ENCODE measurements at regions not wholly inside any gene's neighbourhood (a gene's known extent, or its start where the extent isn't known, plus 50 kb on each side); places are given as distances from the start of the nearest gene placed in this dataset.

DNA sequence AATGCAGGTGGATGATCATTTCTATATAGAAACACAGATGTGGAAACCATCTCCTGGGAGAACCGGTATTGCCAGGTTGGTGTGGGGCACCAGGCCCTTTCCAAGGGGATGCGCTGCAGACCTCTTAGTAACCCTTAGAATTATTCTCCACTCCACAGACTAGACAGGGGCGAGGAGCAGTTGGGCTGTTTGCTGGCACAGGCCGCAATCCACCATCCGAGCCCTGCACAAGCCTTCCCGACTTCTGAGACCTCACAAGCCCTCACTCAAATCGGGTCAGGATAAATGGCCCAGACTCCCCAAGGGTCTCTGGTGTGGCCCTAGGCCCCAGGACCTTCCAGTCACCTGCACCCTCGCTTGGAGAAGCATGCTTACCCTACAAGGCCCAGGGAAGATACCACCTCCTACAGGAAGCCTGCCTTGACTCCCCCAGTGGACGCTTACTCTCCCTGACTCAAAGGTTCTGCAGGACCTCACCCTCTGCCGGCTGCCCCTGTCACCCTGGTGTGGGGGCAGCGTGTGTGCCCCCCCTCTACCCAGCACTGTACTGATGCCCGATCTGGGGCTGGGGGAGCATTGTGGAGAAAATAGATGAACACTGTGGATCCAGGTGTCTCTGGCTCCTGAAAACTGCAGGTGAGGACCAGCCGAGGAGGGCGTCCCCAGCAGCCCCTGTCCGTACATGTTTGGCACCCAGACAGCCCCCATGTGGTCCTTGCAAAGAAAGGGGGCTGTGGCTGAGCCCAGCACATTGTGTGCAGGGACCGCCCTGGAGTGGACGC, 49.8 kb upstream of the ACSF3 start:
- DNase-seq: no peak
